ENCODE measurements at regions not wholly inside any gene's neighbourhood (a gene's known extent, or its start where the extent isn't known, plus 50 kb on each side); places are given as distances from the start of the nearest gene placed in this dataset.

DNA sequence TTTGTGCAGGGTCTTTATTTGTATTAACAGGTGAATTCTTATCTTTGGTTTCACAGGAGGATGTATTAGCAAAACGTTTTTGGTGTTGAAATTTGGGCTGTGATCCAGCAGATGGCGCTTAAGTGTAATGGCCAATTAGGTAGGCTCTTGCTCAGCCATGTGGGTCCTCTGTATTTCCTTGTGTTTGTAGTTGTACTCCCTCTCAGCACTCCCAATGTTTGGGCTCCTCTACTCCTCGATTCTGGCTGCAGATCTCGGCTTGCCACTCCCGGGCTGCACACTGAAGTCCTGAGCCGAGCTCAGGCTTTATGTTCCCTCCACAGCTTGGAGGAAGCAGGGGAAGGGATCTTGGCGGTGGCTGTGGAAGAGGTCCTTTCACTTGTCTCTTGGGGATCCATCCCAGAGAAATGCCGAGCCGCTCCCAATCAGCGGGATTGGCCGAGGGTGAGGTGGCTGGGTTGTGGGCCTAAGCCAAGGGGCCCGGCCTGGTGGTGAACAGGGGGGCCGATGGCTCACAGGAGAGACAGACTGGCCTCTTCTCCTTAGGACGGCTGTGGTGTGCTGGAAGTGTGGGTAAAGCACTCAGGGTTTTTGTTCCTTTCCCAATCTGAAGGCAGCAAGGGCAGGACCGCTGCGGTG is 133.7 kb downstream of the AEBP2 start:
- H3K27ac ChIP-seq, result no peak overlapping the region
- H3K27me3 ChIP-seq, result no peaks in the 10 kb centered on the region
- no peak overlapping the region for H3K4me3 ChIP-seq
- peak; percentile 47 to 73 for DNase-seq (ENCODE audit: low read depth in 1 of 2, low spot score in 1 of 2)
- TF ChIP-seq, protein P1, sequence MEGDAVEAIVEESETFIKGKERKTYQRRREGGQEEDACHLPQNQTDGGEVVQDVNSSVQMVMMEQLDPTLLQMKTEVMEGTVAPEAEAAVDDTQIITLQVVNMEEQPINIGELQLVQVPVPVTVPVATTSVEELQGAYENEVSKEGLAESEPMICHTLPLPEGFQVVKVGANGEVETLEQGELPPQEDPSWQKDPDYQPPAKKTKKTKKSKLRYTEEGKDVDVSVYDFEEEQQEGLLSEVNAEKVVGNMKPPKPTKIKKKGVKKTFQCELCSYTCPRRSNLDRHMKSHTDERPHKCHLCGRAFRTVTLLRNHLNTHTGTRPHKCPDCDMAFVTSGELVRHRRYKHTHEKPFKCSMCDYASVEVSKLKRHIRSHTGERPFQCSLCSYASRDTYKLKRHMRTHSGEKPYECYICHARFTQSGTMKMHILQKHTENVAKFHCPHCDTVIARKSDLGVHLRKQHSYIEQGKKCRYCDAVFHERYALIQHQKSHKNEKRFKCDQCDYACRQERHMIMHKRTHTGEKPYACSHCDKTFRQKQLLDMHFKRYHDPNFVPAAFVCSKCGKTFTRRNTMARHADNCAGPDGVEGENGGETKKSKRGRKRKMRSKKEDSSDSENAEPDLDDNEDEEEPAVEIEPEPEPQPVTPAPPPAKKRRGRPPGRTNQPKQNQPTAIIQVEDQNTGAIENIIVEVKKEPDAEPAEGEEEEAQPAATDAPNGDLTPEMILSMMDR (IDR thresholded peaks at IDR 0.05; ENCODE audit: low read depth, low read length), result peak; percentile 54
- H3K9me3 ChIP-seq (ENCODE audit: low read depth), result no peaks in the 10 kb centered on the region
- no peaks in the 10 kb centered on the region for H3K36me3 ChIP-seq
- peaks cover 6% of the 10 kb centered on the region for H3K4me1 ChIP-seq (ENCODE audit: low read depth)

DNA sequence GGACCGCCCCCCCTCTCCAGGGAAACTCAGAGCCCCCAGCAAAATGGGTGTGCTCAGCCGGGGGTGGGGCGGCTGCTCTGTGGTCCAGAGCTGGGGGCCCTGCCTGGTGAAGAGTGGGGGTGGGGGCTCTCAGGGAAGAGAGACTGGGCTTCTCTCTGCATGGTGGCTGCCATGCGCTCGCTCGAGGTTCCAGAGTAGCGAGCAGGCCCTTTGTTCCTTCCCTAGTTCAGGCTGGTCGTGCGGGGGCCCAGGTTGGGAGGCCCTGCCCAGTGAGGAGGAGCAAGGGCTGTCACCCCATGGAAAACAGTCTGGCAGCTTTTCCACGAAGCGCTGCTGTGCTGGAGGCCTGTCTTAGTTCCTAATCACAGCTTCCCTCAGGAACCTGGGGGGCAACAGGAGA is 134.6 kb downstream of the AEBP2 start:
- Histone ChIP-seq H3K27me3 (no peaks in the 10 kb centered on the region), H3K27ac (no peak overlapping the region), H3K9me3 (ENCODE audit: low read depth) (no peaks in the 10 kb centered on the region), H3K4me1 (ENCODE audit: low read depth) (peaks cover 6% of the 10 kb centered on the region), H3K4me3 (no peak overlapping the region), H3K36me3 (no peaks in the 10 kb centered on the region)
- TF ChIP-seq, protein P1 (IDR thresholded peaks at IDR 0.05; ENCODE audit: low read depth, low read length), result no peak
- no peak for DNase-seq (ENCODE audit: low read depth in 1 of 2, low spot score in 1 of 2)

DNA sequence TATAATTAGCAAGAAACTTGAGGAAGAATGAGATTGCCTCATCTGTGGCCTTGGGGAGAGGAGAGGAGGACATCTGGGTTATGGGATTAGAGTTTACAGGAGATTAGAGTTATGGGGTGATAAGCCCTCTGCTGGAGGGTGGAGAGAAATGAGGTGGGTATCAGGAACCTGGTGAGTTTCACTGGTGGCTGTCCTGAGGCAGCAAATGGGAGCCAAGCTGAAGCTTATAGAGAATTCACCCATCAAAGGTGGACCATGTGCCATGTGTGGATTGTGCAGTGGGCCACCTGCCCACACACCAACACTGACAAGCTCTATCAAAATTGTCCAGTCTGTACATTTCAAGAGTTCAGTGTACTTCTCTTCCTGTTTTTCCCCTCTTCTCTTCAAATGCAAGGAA is 135.3 kb downstream of the AEBP2 start:
- no peak overlapping the region for H3K4me3 ChIP-seq
- no peak overlapping the region for H3K27ac ChIP-seq
- no peak for DNase-seq (ENCODE audit: low read depth in 1 of 2, low spot score in 1 of 2)
- H3K36me3 ChIP-seq, result no peaks in the 10 kb centered on the region
- no peaks in the 10 kb centered on the region for H3K9me3 ChIP-seq (ENCODE audit: low read depth)
- TF ChIP-seq, protein P1 (IDR thresholded peaks at IDR 0.05; ENCODE audit: low read depth, low read length), result peak; percentile 8
- no peaks in the 10 kb centered on the region for H3K27me3 ChIP-seq
- H3K4me1 ChIP-seq (ENCODE audit: low read depth), result peaks cover 6% of the 10 kb centered on the region

DNA sequence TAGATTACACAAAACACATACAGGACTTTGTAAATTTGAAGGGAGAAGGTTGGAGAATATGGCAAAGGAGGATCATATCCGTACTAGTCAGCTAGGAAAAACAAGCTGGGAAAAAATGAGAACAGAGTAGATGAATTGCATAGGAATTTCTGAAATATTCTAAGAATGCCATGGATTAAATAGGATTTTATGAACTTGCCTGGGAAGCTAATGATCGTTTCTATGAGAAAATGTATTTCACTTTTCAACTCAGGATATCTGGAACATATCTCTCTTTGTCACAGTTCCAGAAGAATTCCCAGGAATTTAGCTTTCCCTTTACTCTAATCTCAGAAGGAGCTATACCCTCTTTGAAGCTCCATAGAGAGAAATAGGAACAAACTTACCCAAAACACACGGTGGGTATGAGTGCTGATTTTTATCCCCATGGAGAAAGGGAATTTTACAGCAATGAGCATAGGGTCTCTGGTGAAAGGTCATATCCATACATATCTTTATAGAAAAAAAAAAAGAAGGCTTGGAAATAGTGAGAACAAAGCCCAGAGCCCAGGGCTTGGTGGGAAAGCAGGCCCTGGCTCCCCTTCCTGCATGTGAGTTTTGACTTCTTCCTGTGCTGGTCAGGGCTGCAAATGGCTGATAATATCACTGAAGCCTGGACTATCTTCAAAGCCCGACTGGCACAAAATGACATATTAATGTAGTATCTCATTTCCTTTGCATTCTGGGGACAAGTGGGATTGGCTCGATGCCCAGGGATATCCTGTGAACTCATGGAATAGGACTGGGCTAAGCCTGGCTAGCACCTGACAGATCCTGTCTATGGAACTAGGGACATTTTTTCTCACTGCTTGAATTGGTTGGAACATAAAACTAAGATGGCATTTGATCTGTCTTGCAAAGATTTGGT is 136.3 kb downstream of the AEBP2 start:
- no peaks in the 10 kb centered on the region for H3K9me3 ChIP-seq (ENCODE audit: low read depth)
- no peaks in the 10 kb centered on the region for H3K36me3 ChIP-seq
- DNase-seq (ENCODE audit: low read depth in 1 of 2, low spot score in 1 of 2), result peak; percentile 74 to 82
- peaks cover 6% of the 10 kb centered on the region for H3K4me1 ChIP-seq (ENCODE audit: low read depth)
- no peak overlapping the region for H3K4me3 ChIP-seq
- TF ChIP-seq, protein P1 (IDR thresholded peaks at IDR 0.05; ENCODE audit: low read depth, low read length), result no peak
- H3K27ac ChIP-seq, result peak overlapping the region; percentile 78
- H3K27me3 ChIP-seq, result no peaks in the 10 kb centered on the region

DNA sequence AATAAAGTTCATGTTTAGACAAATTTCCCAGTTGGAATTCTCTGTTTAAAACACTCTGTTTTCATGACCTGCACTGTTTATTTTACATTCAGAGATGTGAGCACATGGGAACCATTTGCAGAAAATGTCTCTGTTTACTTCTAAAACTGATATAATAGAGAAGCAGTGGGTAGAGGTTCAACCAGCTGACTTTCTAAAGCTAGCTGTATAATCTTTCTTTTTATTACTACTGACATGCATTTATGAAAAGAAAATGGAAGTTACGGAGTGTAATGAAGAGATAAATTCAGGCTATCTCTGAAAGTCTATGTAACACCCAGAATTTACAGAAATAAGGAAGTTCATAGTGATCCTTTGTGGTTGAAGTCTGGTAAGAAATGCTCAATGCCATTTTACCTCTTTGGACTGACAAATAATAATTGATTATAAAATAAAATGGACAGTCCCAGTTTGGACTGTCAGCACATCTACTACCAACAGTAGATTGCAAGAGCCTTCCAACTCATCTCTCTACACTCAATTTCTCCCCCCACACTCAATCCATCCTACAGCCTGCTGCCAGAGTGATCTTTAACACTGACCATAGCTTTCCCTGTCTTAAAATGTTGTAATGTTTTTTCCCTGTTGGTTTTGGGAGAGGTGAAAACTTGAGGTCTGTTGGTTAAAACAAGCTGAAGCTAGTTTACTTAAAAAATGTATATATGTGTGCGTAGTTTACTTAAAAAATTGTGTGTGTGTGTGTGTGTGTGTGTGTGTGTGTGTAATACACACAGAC is 137.4 kb downstream of the AEBP2 start:
- Histone ChIP-seq H3K4me3 (no peak overlapping the region), H3K27ac (peak overlapping the region; percentile 78), H3K4me1 (ENCODE audit: low read depth) (peaks cover 6% of the 10 kb centered on the region), H3K27me3 (no peaks in the 10 kb centered on the region), H3K9me3 (ENCODE audit: low read depth) (no peaks in the 10 kb centered on the region), H3K36me3 (no peaks in the 10 kb centered on the region)
- TF ChIP-seq, protein P1 (IDR thresholded peaks at IDR 0.05; ENCODE audit: low read depth, low read length), result no peak
- no peak for DNase-seq (ENCODE audit: low read depth in 1 of 2, low spot score in 1 of 2)

Measured in cardiac muscle cell (in vitro differentiated cells and primary cell).